ENCODE measurements at regions not wholly inside any gene's neighbourhood (a gene's known extent, or its start where the extent isn't known, plus 50 kb on each side); places are given as distances from the start of the nearest gene placed in this dataset.

DNA sequence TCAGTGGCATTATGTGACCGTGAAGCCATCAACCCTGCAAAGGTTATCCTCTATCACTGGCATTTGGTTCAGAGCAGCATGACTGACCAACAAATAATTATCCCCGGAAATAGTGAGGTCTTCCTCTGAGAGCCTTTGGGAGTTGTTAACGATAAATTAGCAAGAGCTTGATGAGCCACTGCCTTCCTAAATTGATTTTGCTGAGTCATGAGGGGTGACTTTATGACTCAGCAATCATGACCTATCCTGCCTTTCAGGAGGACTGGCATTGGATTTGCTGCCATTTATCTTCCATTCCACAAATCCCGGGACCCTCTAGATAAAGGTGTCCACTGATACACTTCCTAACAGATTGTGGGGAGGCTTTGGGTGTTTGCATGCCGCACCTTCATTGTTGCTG is 80.8 kb upstream of the MTNR1B start:
- ChIA-PET CTCF (interaction anchor here (1.0 kb wide), 2 partner anchors 502 to 1076 kb away, joined by 3 read pairs; no protein-coding TSS in a partner anchor), POLR2A (no interaction called here)
- no peak overlapping the region for H3K27ac ChIP-seq (ENCODE audit: low read depth in 2 of 2, low read length in 1 of 2)

More for the DNA sequence above, 80.8 kb upstream of the MTNR1B start:
- no peaks in the 10 kb centered on the region for H3K27me3 ChIP-seq (ENCODE audit: insufficient read depth)
- no peak overlapping the region for H2AFZ ChIP-seq (ENCODE audit: low read depth)
- no peaks in the 10 kb centered on the region for H3K9me2 ChIP-seq
- no peaks in the 10 kb centered on the region for H4K20me1 ChIP-seq (ENCODE audit: insufficient read depth)
- peaks cover 10% of the 10 kb centered on the region for H3F3A ChIP-seq (replicated peaks; ENCODE audit: insufficient read depth)
- whole genome bisulfite sequencing (ENCODE audit: low lambda C conversion rate), result 83% methylated on average over 5 of the region's 5 CpGs
- H3K4me1 ChIP-seq (ENCODE audit: control insufficient read depth in 1 of 2, insufficient read depth in 2 of 2, low read depth in 1 of 2, low read length in 1 of 2), result peaks cover 0 to 7% of the 10 kb centered on the region in 2 experiments
- TF ChIP-seq FOXJ3 (CRISPR knock-in tag; IDR thresholded peaks at IDR 0.05), result no peak
- TF ChIP-seq USF2 (IDR thresholded peaks at IDR 0.05; ENCODE audit: borderline replicate concordance, low read depth, low read length), result no peak
- no peak for TF ChIP-seq YY1 (IDR thresholded peaks at IDR 0.05; ENCODE audit: low read depth)
- TF ChIP-seq RFX5 (IDR thresholded peaks at IDR 0.05; ENCODE audit: low read length), result no peak
- TF ChIP-seq, protein P1, sequence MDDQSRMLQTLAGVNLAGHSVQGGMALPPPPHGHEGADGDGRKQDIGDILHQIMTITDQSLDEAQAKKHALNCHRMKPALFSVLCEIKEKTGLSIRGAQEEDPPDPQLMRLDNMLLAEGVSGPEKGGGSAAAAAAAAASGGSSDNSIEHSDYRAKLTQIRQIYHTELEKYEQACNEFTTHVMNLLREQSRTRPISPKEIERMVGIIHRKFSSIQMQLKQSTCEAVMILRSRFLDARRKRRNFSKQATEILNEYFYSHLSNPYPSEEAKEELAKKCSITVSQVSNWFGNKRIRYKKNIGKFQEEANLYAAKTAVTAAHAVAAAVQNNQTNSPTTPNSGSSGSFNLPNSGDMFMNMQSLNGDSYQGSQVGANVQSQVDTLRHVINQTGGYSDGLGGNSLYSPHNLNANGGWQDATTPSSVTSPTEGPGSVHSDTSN (IDR thresholded peaks at IDR 0.05), result no peak
- TF ChIP-seq CHD2 (IDR thresholded peaks at IDR 0.05; ENCODE audit: low read length, partially characterized antibody), result no peak
- no peak for TF ChIP-seq TEAD4 (IDR thresholded peaks at IDR 0.05; ENCODE audit: borderline replicate concordance, insufficient read depth)
- TF ChIP-seq MXI1 (IDR thresholded peaks at IDR 0.05; ENCODE audit: low read depth, low read length), result no peak
- no peak for TF ChIP-seq GABPA (IDR thresholded peaks at IDR 0.05; ENCODE audit: low read depth)
- no peak for TF ChIP-seq NRF1 (IDR thresholded peaks at IDR 0.05; ENCODE audit: low read depth, low read length)
- TF ChIP-seq RCOR1 (IDR thresholded peaks at IDR 0.05; ENCODE audit: low read length), result no peak
- TF ChIP-seq GATA2 (CRISPR knock-in tag; IDR thresholded peaks at IDR 0.05), result no peak
- TF ChIP-seq USF1 (IDR thresholded peaks at IDR 0.05; ENCODE audit: borderline replicate concordance, low read depth), result no peak
- TF ChIP-seq RAD21 (IDR thresholded peaks at IDR 0.05; ENCODE audit: low read length), result no peak
- TF ChIP-seq POLR2AphosphoS5 (IDR thresholded peaks at IDR 0.05; ENCODE audit: low read depth, low read length), result no peak
- no peak for TF ChIP-seq CTCF (IDR thresholded peaks at IDR 0.05)
- H3K4me2 ChIP-seq, result no peak overlapping the region
- no peak overlapping the region for H3K9ac ChIP-seq
- DNase-seq, result no peak
- no peaks in the 10 kb centered on the region for H3K9me3 ChIP-seq
- H3K79me2 ChIP-seq (ENCODE audit: insufficient read depth), result no peaks in the 10 kb centered on the region
- no peak overlapping the region for H3K4me3 ChIP-seq (ENCODE audit: low read depth in 2 of 2, low read length in 1 of 2)
- no peaks in the 10 kb centered on the region for H3K36me3 ChIP-seq (replicated peaks in 1 of 2; ENCODE audit: control insufficient read depth in 1 of 2, insufficient read depth in 2 of 2, low read length in 1 of 2)

Data from SK-N-SH (cell line).